NCI-H2227 (cell line): ENCODE measurements at regions not wholly inside any gene's neighbourhood (a gene's known extent, or its start where the extent isn't known, plus 50 kb on each side); places are given as distances from the start of the nearest gene placed in this dataset.
"Not testable (repeated sequence)": the region's sequence is repeated elsewhere in the genome, so short reads cannot be mapped to it uniquely, and the experiment has no call there.

Experiments
- DNase-seq: peaks from one replicate; lab custom pipeline; 2025; ENCODE audit not compliant: unreplicated experiment; lab: John Stamatoyannopoulos, UW

- no peak for DNase-seq
These were observed 483.8 kb downstream of the DMAC1 start for GRCh38 chr9:7315746-7316145.

- DNase-seq = no peak
These were observed 484.5 kb downstream of the DMAC1 start for GRCh38 chr9:7315116-7315515.

GRCh38 chr9:7313389-7313788, 486.2 kb downstream of the DMAC1 start:
- peak; percentile 6 for DNase-seq

DNA sequence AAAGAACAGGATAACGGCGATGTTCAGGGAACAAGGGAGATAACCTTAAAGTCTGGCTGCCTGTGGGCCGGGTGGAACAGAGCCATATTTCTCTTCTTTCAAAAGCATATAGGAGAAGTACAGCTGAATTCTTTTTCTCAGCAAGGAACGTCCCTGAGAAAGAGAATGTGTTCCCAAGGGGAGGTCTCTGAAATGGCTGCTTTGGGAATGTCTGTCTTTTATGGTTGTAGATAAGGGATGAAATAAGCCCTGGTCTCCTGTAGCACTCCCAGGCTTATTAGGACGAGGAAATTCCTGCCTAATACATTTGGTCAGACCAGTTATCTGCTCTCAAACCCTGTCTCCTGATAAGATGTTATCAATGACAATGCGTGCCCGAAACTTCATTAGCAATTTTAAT, 490.5 kb downstream of the DMAC1 start:
- DNase-seq = not testable (repeated sequence)

GRCh38 chr9:7305677-7306076, 493.9 kb downstream of the DMAC1 start:
- DNase-seq = no peak

GRCh38 chr9:7304627-7304995, 495.0 kb downstream of the DMAC1 start:
- no peak for DNase-seq

- DNase-seq = no peak
These were observed 495.5 kb downstream of the DMAC1 start for GRCh38 chr9:7303907-7304626.

DNA sequence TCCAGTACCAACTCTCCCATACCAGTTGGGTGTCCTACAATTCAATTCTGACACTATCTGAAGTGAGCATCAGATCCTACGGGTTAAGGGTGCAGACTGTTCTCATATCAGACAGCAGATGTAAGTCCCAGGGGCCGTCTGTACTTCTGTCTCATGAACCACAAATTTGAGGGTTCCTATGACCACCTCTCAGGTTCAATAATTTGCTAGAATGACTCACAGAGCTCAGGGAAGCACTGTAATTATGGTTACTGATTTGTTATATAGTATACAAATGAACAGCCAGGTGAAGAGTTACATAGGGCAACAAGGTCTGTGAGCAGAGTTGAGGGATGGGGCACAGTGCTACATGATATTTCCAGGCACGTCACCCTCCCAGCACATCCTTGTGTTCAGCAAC, 499.1 kb downstream of the DMAC1 start:
- no peak for DNase-seq

- no peak for DNase-seq
These were observed 501.5 kb downstream of the DMAC1 start for GRCh38 chr9:7298123-7298522.

DNA sequence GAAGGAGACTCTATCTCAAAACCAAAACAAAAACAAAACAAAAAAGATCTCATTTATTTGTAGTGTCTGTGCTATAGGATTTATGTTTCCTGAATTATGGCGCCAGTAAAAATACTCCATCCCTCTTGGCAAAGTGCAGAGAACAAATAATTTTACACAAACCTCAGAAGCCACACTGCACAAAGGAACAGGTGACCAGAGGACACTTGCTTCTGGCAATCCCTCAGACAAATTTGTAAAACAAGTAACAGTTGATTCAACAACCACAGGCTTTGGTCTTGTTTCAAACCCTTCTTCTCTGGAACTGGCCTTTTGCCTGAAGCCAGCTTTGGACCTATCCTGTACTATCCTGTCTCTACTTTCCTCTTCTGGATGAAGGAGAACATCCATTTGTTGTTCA, 502.1 kb downstream of the DMAC1 start:
- DNase-seq = no peak

GRCh38 chr9:7293091-7293490, 506.5 kb downstream of the DMAC1 start:
- no peak for DNase-seq

GRCh38 chr9:7289773-7290172, 509.8 kb downstream of the DMAC1 start:
- no peak for DNase-seq

GRCh38 chr9:7287986-7288385, 511.6 kb downstream of the DMAC1 start:
- no peak for DNase-seq

DNA sequence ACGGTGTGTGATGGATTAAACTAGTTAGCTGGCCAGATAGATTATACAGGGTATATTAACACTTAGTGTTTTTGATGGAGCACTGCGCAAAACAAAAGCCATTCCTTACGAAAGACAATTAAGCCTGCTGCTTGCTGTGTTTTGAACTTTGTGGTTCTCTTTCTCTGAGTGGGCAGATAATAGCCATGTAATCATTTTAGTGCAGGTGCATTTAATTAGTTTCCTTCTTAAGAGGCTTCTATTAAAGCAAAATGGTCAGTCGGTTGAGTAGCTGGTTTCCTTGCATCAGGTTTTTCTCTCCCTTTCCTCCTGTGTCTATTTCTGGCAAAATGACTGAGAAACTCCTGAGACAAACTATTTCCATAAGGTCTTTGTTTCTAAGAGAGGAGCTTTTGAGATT, 512.5 kb downstream of the DMAC1 start:
- peak; percentile 20 for DNase-seq

GRCh38 chr9:7286101-7286500, 513.5 kb downstream of the DMAC1 start:
- DNase-seq = no peak

DNA sequence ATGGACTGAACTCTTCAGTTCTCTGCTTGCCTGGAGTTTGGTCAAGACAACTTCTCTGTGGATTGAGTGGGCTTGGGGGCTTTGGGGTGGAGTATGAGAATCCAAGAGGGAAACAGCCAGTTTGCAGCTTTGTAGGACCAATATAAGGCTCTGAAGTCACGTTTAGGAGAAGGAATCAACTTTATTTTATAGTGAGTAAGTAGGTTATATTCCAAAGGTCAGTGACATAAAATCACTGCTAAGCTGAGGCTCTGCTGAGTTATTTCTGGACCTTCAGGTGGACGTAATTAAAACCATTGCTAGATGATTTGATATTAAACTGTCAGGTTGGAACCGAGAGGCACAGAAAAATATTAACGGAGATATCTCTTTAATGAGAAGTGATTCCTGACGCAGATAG, 514.4 kb downstream of the DMAC1 start:
- no peak for DNase-seq

DNA sequence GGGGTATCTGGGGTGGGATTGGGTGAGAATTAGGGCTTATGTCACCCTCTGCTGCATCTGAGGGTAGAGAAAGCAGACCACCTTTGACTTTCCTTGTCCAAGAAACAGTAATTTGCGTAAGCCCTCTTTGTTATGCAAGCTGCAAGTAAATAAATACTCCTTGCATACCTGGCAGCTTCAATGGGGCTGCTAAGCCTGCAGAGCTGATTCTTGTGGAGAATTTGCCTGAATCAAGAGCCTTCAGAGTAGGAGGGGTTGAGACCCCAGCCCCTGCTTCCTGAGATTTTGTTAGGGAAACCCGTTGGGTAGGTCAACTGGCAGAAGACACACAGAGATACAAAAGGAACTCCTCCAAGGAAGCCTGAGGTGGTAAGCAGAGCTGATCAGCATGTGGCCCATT, 515.1 kb downstream of the DMAC1 start:
- DNase-seq = no peak

DNA sequence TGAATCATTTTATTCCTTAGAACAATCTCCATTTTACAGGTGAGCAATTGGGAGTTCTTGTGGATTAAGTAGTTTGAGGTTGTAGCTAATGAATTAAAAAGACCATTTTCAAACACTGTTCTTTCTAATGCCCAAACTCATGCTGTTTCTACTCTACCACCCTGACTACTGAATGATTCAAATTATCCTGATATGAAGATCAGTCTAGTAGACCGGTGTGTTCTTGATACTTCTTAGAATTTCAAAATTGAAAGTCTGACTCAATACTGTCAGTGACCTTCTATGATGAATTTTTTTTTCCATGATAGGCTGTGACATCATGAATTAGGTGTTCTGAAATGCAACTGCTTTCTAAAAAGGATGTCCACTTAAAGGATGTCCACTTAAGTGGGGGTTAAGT, 515.5 kb downstream of the DMAC1 start:
- no peak for DNase-seq

GRCh38 chr9:7273575-7273974, 515.8 kb downstream of the KDM4C start:
- DNase-seq = no peak

DNA sequence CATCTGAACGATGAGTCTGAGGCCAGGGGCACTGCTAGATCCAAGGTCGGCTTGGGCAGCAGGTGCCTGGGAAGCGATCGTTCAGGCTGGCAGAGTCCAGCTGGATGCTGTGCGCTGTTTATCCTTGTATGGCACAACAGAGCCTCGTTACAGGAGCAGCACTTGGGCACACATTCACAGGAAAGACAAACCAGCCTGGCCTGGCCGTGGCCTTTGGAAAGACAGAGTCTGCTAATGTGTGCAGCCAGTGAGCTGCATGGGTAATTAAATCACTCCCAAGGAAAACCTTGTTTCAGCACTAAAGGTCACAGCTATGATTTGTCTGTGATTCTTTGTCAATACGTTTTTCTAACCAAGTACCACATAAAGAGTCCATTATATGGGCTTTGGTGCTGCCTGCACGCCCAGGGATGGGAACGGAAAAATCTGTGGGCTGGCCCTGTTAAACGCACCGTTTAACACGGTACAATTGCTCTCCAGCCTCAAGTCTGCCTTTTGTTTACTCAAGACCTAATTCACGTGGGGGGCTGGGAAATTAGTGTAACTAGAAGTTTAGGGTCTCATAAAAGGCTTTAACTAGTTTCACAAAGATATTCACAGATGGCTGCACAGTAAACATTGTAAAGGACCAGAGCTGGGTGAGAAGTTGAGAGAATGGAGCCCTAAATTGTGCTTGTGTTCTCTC, 509.3 kb downstream of the KDM4C start:
- DNase-seq = peak; percentile 41

DNA sequence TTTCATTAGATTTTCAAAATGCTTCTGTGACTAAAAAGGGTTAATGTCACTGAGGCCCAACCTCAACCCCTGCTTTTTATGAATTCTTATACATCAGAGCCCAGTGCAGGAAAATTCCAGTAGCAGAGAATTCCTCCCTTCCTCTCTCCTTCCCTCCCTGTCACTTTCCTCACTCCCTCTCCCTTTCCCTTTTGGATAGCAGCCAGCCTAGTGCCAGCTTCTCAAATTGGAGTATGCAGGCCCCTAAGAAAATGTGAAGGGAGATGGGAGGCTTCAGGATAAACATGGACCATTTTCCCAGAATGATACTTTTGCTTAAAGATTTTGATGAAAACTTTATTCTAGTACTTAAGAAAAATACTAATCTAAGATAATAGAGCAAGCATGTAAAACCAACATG, 507.4 kb downstream of the KDM4C start:
- no peak for DNase-seq

DNA sequence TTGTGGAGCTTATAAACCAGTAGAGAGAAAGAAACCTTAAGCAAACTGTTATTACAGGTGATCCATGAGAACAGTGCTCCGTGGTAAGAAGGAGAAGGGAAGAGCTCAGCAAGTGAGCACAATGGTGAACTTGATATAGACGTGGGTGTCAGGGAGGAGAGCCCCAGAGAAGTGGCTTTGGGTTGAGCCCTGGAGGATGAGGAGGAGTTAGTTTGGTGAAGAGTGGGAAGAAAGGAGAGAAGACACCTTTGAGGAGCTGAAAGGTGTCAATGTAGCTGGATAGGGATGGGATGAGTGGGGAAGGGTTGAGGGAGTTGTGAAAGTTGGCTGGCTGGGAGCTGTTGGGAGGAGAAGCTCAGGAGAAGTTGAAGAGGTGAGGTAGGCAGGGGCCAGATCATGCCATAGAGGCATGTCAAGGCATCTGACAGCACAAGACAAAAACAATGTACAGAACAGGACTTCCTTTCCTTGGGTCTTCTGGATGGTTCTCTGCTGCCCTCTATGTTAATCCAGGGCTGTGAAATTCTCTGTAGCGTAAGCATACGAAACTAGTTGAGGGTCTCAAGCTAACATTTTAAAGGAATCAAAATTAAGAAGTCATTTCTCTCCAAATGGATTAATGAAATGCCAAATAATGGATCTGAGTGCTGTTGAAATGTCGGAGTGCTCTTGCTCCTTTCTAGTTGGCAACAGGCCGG, 501.9 kb downstream of the KDM4C start:
- DNase-seq = no peak
